OCI-LY7 (cell line): ENCODE measurements at regions not wholly inside any gene's neighbourhood (a gene's known extent, or its start where the extent isn't known, plus 50 kb on each side); places are given as distances from the start of the nearest gene placed in this dataset.

ENCODE experiments used
- BruUV-seq: library from RNA; stranded (reverse); fragments of 400-500 nt; replicated peaks from 2 replicates; lab custom pipeline; 2021; lab: Mats Ljungman, UMichigan
- CTCF ChIA-PET: fragments of 300-600 bp; sonication (Branson Sonifier 250); formaldehyde crosslinking; loops from one replicate; lab custom pipeline; 2022; ENCODE audit warnings: antibody characterized with exemption; ENCODE audit not compliant: unreplicated experiment; lab: Charles Lee
- POLR2A ChIA-PET: fragments of 300-600 bp; sonication (Branson Sonifier 250); formaldehyde crosslinking; loops from one replicate; lab custom pipeline; 2022; ENCODE audit warnings: antibody characterized with exemption; lab: Charles Lee
- DNase-seq: peaks from one replicate; pipeline ENCODE4 v3.0.0-alpha.2; 2015; ENCODE audit warnings: low spot score
- H2AFZ ChIP-seq: fragments of 200-600 bp; sonication (generic), shearing (Covaris generic); 2 replicates; pipeline ENCODE4 v1.6.1; 2014; ENCODE audit warnings: mild to moderate bottlenecking, antibody characterized with exemption, low read length, moderate library complexity
- H3K27ac ChIP-seq: fragments of 200-600 bp; sonication (generic); 2 replicates; pipeline ENCODE4 v1.5.1; 2014; ENCODE audit warnings: mixed run types, low read depth, mild to moderate bottlenecking, moderate library complexity, low read length, inconsistent platforms; ENCODE audit not compliant: poor library complexity, severe bottlenecking
- H3K36me3 ChIP-seq: fragments of 200-600 bp; sonication (generic); 2 replicates; pipeline ENCODE4 v1.6.1; 2014; ENCODE audit warnings: mild to moderate bottlenecking, antibody characterized with exemption, low read length, moderate library complexity, mixed read lengths; ENCODE audit not compliant: insufficient read depth
- H3K4me1 ChIP-seq: fragments of 200-600 bp; sonication (generic); 2 replicates; pipeline ENCODE4 v1.5.1; 2014; ENCODE audit warnings: mild to moderate bottlenecking, low read length; ENCODE audit not compliant: insufficient read depth, poor library complexity, severe bottlenecking
- H3K4me2 ChIP-seq: fragments of 200-600 bp; sonication (generic); 2 replicates; pipeline ENCODE4 v1.6.1; 2014; ENCODE audit warnings: mild to moderate bottlenecking, low read length
- H3K4me3 ChIP-seq: fragments of 200-600 bp; sonication (generic); 2 replicates; pipeline ENCODE4 v1.5.1; 2014; ENCODE audit warnings: mild to moderate bottlenecking, low read depth, low read length; ENCODE audit not compliant: poor library complexity, severe bottlenecking
- H3K79me2 ChIP-seq: fragments of 200-600 bp; sonication (generic); 2 replicates; pipeline ENCODE4 v1.6.1; 2016; ENCODE audit warnings: low read depth, mild to moderate bottlenecking, low read length, moderate library complexity, mixed read lengths; ENCODE audit not compliant: insufficient read depth
- H3K9me2 ChIP-seq: fragments of 200-600 bp; sonication (generic); 2 replicates; pipeline ENCODE4 v1.6.1; 2016; ENCODE audit warnings: mild to moderate bottlenecking, low read length, mixed read lengths; ENCODE audit not compliant: insufficient read depth
- H3K9me3 ChIP-seq: fragments of 200-600 bp; sonication (generic); 2 replicates; pipeline ENCODE4 v1.6.1; 2014; ENCODE audit warnings: mild to moderate bottlenecking, mixed run types, low read length, mixed read lengths
- H4K20me1 ChIP-seq: fragments of 200-600 bp; sonication (generic); 2 replicates; pipeline ENCODE4 v1.6.1; 2014; ENCODE audit warnings: mild to moderate bottlenecking, antibody characterized with exemption, low read length, moderate library complexity, mixed read lengths; ENCODE audit not compliant: insufficient read depth
- CTCF ChIP-seq: fragments of 200-600 bp; sonication (generic); conservative IDR thresholded peaks from 2 replicates; pipeline ENCODE4 v1.5.1; 2014; ENCODE audit warnings: mild to moderate bottlenecking, antibody characterized with exemption, low read length, moderate library complexity, mixed read lengths
- EZH2phosphoT487 ChIP-seq: fragments of 200-600 bp; sonication (generic); IDR thresholded peaks from 2 replicates; pipeline ENCODE4 v1.6.1; 2018; ENCODE audit warnings: low read depth, borderline replicate concordance, mild to moderate bottlenecking, mixed run types, antibody characterized with exemption, low read length, moderate library complexity, mixed read lengths
- intact Hi-C: fragments of 100-400 bp; cut with micrococcal nuclease; formaldehyde crosslinking; loops from one replicate; pipeline ENCODE4 v1.10.0; 2022; ENCODE audit not compliant: unreplicated experiment

- TF ChIP-seq CTCF (no peak), EZH2phosphoT487 (no peak)
- Histone ChIP-seq H3K79me2 (no peaks in the 10 kb centered on the region), H3K4me2 (no peak overlapping the region), H3K27ac (no peak overlapping the region), H3K36me3 (no peaks in the 10 kb centered on the region), H3K9me2 (no peaks in the 10 kb centered on the region), H2AFZ (no peak overlapping the region), H3K4me3 (no peak overlapping the region), H4K20me1 (no peaks in the 10 kb centered on the region), H3K4me1 (no peaks in the 10 kb centered on the region), H3K9me3 (no peaks in the 10 kb centered on the region)
- POLR2A ChIA-PET: no interaction called here
- DNase-seq: no peak
- no TSS peak for BruUV-seq
- intact Hi-C loops: no loop called here
- CTCF ChIA-PET: no interaction called here
Observed at GRCh38 chr2:226151157-226151556, 648.5 kb downstream of the IRS1 start.

- CTCF ChIA-PET: no interaction called here
- H3K36me3 ChIP-seq: no peaks in the 10 kb centered on the region
- H3K79me2 ChIP-seq: no peaks in the 10 kb centered on the region
- H4K20me1 ChIP-seq: no peaks in the 10 kb centered on the region
- no peaks in the 10 kb centered on the region for H3K4me1 ChIP-seq
- H3K9me2 ChIP-seq: no peaks in the 10 kb centered on the region
- DNase-seq: no peak
- no peak overlapping the region for H2AFZ ChIP-seq
- no peak overlapping the region for H3K27ac ChIP-seq
- no peaks in the 10 kb centered on the region for H3K9me3 ChIP-seq
- POLR2A ChIA-PET: no interaction called here
- BruUV-seq: no TSS peak
- no peak for TF ChIP-seq CTCF
- no peak for TF ChIP-seq EZH2phosphoT487
- no peak overlapping the region for H3K4me2 ChIP-seq
- intact Hi-C loops: no loop called here
- H3K4me3 ChIP-seq: no peak overlapping the region
Observed at GRCh38 chr2:226143091-226143490, 656.5 kb downstream of the IRS1 start.

- intact Hi-C loops: no loop called here
- TF ChIP-seq EZH2phosphoT487 (no peak), CTCF (no peak)
- no peaks in the 10 kb centered on the region for H3K4me1 ChIP-seq
- no peak overlapping the region for H2AFZ ChIP-seq
- H3K79me2 ChIP-seq: no peaks in the 10 kb centered on the region
- no peak overlapping the region for H3K4me2 ChIP-seq
- DNase-seq: no peak
- H3K9me2 ChIP-seq: no peaks in the 10 kb centered on the region
- H3K36me3 ChIP-seq: no peaks in the 10 kb centered on the region
- no peak overlapping the region for H3K27ac ChIP-seq
- no peaks in the 10 kb centered on the region for H3K9me3 ChIP-seq
- ChIA-PET CTCF (no interaction called here), POLR2A (no interaction called here)
- BruUV-seq: no TSS peak
- no peaks in the 10 kb centered on the region for H4K20me1 ChIP-seq
- H3K4me3 ChIP-seq: no peak overlapping the region
Observed at GRCh38 chr2:226142463-226142862, 657.2 kb downstream of the IRS1 start.
